Thyroid gland (tissue), 4 donors: ENCODE measurements at regions not wholly inside any gene's neighbourhood (a gene's known extent, or its start where the extent isn't known, plus 50 kb on each side); places are given as distances from the start of the nearest gene placed in this dataset.

Experiments used
- DNase-seq, 2 donors: peaks; one replicate each; pipeline ENCODE4 v3.0.0-alpha.2; 2019
- H3K27ac ChIP-seq, 3 donors: fragments of 200-600 bp; sonication (generic); 1 replicate in 2 of 3; 2 replicates in 1 of 3; pipeline ENCODE4 v1.5.1; 2016 to 2019; ENCODE audit warnings: mild to moderate bottlenecking in 1 of 3, moderate library complexity in 1 of 3
- H3K27me3 ChIP-seq: fragments of 200-600 bp; sonication (generic); one replicate; pipeline ENCODE4 v1.5.1; 2019
- H3K36me3 ChIP-seq, 2 donors: fragments of 200-600 bp; sonication (generic); one replicate each; pipeline ENCODE4 v1.5.1; 2016 to 2019
- H3K4me1 ChIP-seq, 2 donors: fragments of 200-600 bp; sonication (generic); one replicate each; pipeline ENCODE4 v1.5.1; 2017 to 2019
- H3K4me3 ChIP-seq, 3 donors: fragments of 200-600 bp; sonication (generic); replicated peaks in 1 of 3; 1 replicate in 2 of 3; 2 replicates in 1 of 3; pipeline ENCODE4 v1.5.1; 2016; ENCODE audit warnings: mild to moderate bottlenecking in 1 of 3
- H3K9me3 ChIP-seq: fragments of 200-600 bp; sonication (generic); one replicate; pipeline ENCODE4 v1.5.1; 2017
- CTCF ChIP-seq, 6 experiments: fragments of 200-600 bp in 3 of 6; fragments of 450-650 bp in 3 of 6; sonication (generic) in 3 of 6; IDR thresholded peaks; one replicate each; pipeline ENCODE4 v1.5.1; 2016 to 2019; ENCODE audit warnings: antibody characterized with exemption in 6 of 6, mild to moderate bottlenecking in 2 of 6, inconsistent platforms in 1 of 6, moderate library complexity in 1 of 6
- POLR2A ChIP-seq, 2 donors: fragments of 450-650 bp; IDR thresholded peaks; one replicate each; pipeline ENCODE4 v1.6.1; 2017; ENCODE audit warnings: antibody characterized with exemption in 2 of 2, mild to moderate bottlenecking in 2 of 2, moderate library complexity in 1 of 2
- WGBS, 2 donors: methylation state at CpG; one replicate each; pipeline ENCODE4 v1.1.5; 2017; 5-methylcytosine and 5-hydroxymethylcytosine counted together
- intact Hi-C: fragments of 100-400 bp; cut with DNase I; formaldehyde crosslinking; loops from one replicate; pipeline ENCODE4 v1.15.1; 2023

GRCh38 chr3:162112719-162113118, 616.1 kb downstream of the OTOL1 start:
- TF ChIP-seq POLR2A (IDR thresholded peaks at IDR 0.05): no peak
- no peak for TF ChIP-seq CTCF (IDR thresholded peaks at IDR 0.05)
- intact Hi-C loops: no loop called here
- Histone ChIP-seq H3K36me3 (no peaks in the 10 kb centered on the region), H3K27me3 (no peaks in the 10 kb centered on the region), H3K4me1 (no peaks in the 10 kb centered on the region), H3K9me3 (no peaks in the 10 kb centered on the region), H3K4me3 (no peak overlapping the region), H3K27ac (no peak overlapping the region)
- no peak for DNase-seq

- Histone ChIP-seq H3K4me3 (no peak overlapping the region), H3K9me3 (no peaks in the 10 kb centered on the region), H3K4me1 (no peaks in the 10 kb centered on the region), H3K27me3 (no peaks in the 10 kb centered on the region), H3K27ac (no peak overlapping the region), H3K36me3 (no peaks in the 10 kb centered on the region)
- DNase-seq: no peak
- intact Hi-C loops: no loop called here
- 79 to 86% methylated on average over 1 of the region's 1 CpG for WGBS, 2 donors
- no peak for TF ChIP-seq POLR2A (IDR thresholded peaks at IDR 0.05)
- no peak for TF ChIP-seq CTCF (IDR thresholded peaks at IDR 0.05)
Observed at GRCh38 chr3:162117961-162118360, 621.4 kb downstream of the OTOL1 start.

- H3K27me3 ChIP-seq: no peaks in the 10 kb centered on the region
- no peak overlapping the region for H3K4me3 ChIP-seq
- intact Hi-C loops: no loop called here
- WGBS, 2 donors: 68% methylated on average over 2 of the region's 2 CpGs
- no peaks in the 10 kb centered on the region for H3K36me3 ChIP-seq
- no peaks in the 10 kb centered on the region for H3K9me3 ChIP-seq
- no peak for TF ChIP-seq CTCF (IDR thresholded peaks at IDR 0.05)
- no peak for TF ChIP-seq POLR2A (IDR thresholded peaks at IDR 0.05)
- DNase-seq: no peak
- no peaks in the 10 kb centered on the region for H3K4me1 ChIP-seq
- no peak overlapping the region for H3K27ac ChIP-seq
Observed at GRCh38 chr3:162119651-162120050, 623.0 kb downstream of the OTOL1 start.

- TF ChIP-seq CTCF (IDR thresholded peaks at IDR 0.05) (no peak), POLR2A (IDR thresholded peaks at IDR 0.05) (no peak)
- Histone ChIP-seq H3K4me1 (no peaks in the 10 kb centered on the region), H3K27ac (no peak overlapping the region), H3K27me3 (no peaks in the 10 kb centered on the region), H3K4me3 (no peak overlapping the region), H3K36me3 (no peaks in the 10 kb centered on the region), H3K9me3 (no peaks in the 10 kb centered on the region)
- WGBS, 2 donors: 71 to 74% methylated on average over 1 of the region's 1 CpG
- DNase-seq: no peak
- intact Hi-C loops: no loop called here
Observed at GRCh38 chr3:162122405-162122804, 625.8 kb downstream of the OTOL1 start.

GRCh38 chr3:162125790-162126189, 629.2 kb downstream of the OTOL1 start:
- TF ChIP-seq CTCF (IDR thresholded peaks at IDR 0.05) (no peak), POLR2A (IDR thresholded peaks at IDR 0.05) (no peak)
- Histone ChIP-seq H3K27me3 (no peaks in the 10 kb centered on the region), H3K9me3 (no peaks in the 10 kb centered on the region), H3K4me1 (no peaks in the 10 kb centered on the region), H3K27ac (no peak overlapping the region), H3K36me3 (no peaks in the 10 kb centered on the region), H3K4me3 (no peak overlapping the region)
- intact Hi-C loops: no loop called here
- 93% methylated on average over 1 of the region's 1 CpG for WGBS, 2 donors
- DNase-seq: no peak
